ENCODE measurements at regions not wholly inside any gene's neighbourhood (a gene's known extent, or its start where the extent isn't known, plus 50 kb on each side); places are given as distances from the start of the nearest gene placed in this dataset.

GRCh38 chr5:130693509-130693908 is 471.5 kb downstream of the HINT1 start:
- no peak for DNase-seq (ENCODE audit: low read depth in 2 of 2)
- no peak for TF ChIP-seq CTCF (IDR thresholded peaks at IDR 0.05; ENCODE audit: low read depth, low read length)

GRCh38 chr5:130692770-130693169 is 472.3 kb downstream of the HINT1 start:
- no peak overlapping the region for H3K4me3 ChIP-seq (replicated peaks in 1 of 2; ENCODE audit: low read depth in 2 of 2, low read length in 2 of 2)
- TF ChIP-seq CTCF (IDR thresholded peaks at IDR 0.05; ENCODE audit: low read depth, low read length), result no peak
- DNase-seq (ENCODE audit: low read depth in 2 of 2), result peak; percentile 9 to 32

More at GRCh38 chr5:130693509-130693908, 471.5 kb downstream of the HINT1 start:
- no peak overlapping the region for H3K4me3 ChIP-seq (replicated peaks in 1 of 2; ENCODE audit: low read depth in 2 of 2, low read length in 2 of 2)

GRCh38 chr5:130689831-130690230 is 475.2 kb downstream of the HINT1 start:
- no peak for DNase-seq (ENCODE audit: low read depth in 2 of 2)
- no peak overlapping the region for H3K4me3 ChIP-seq (replicated peaks in 1 of 2; ENCODE audit: low read depth in 2 of 2, low read length in 2 of 2)

GRCh38 chr5:130687085-130687733 is 477.8 kb downstream of the HINT1 start:
- TF ChIP-seq CTCF (IDR thresholded peaks at IDR 0.05; ENCODE audit: low read depth, low read length), result no peak

More at GRCh38 chr5:130689831-130690230, 475.2 kb downstream of the HINT1 start:
- no peak for TF ChIP-seq CTCF (IDR thresholded peaks at IDR 0.05; ENCODE audit: low read depth, low read length)

GRCh38 chr5:130678637-130679036 is 486.4 kb downstream of the HINT1 start:
- no peak for DNase-seq (ENCODE audit: low read depth in 2 of 2)
- no peak for TF ChIP-seq CTCF (IDR thresholded peaks at IDR 0.05; ENCODE audit: low read depth, low read length)
- H3K4me3 ChIP-seq (replicated peaks in 1 of 2; ENCODE audit: low read depth in 2 of 2, low read length in 2 of 2), result no peak overlapping the region

More at GRCh38 chr5:130687085-130687733, 477.8 kb downstream of the HINT1 start:
- no peak overlapping the region for H3K4me3 ChIP-seq (replicated peaks in 1 of 2; ENCODE audit: low read depth in 2 of 2, low read length in 2 of 2)
- no peak for DNase-seq (ENCODE audit: low read depth in 2 of 2)

- no peak for DNase-seq (ENCODE audit: low read depth in 2 of 2)
- TF ChIP-seq CTCF (IDR thresholded peaks at IDR 0.05; ENCODE audit: low read depth, low read length), result no peak
- no peak overlapping the region for H3K4me3 ChIP-seq (replicated peaks in 1 of 2; ENCODE audit: low read depth in 2 of 2, low read length in 2 of 2)
Observed at GRCh38 chr5:130666462-130666861, 498.6 kb downstream of the HINT1 start.

- H3K4me3 ChIP-seq (replicated peaks in 1 of 2; ENCODE audit: low read depth in 2 of 2, low read length in 2 of 2), result no peak overlapping the region
- DNase-seq (ENCODE audit: low read depth in 2 of 2), result peak; percentile 26 to 79
- no peak for TF ChIP-seq CTCF (IDR thresholded peaks at IDR 0.05; ENCODE audit: low read depth, low read length)
Observed at GRCh38 chr5:130652176-130652575, 512.9 kb downstream of the HINT1 start.

Measured in cardiac fibroblast (primary cell).